Spleen (tissue), 7 donors: ENCODE measurements at regions not wholly inside any gene's neighbourhood (a gene's known extent, or its start where the extent isn't known, plus 50 kb on each side); places are given as distances from the start of the nearest gene placed in this dataset.

Experiments used
- POLR2AphosphoS5 ChIP-seq, 3 donors: sonication (generic); formaldehyde crosslinking; IDR thresholded peaks; one replicate each; pipeline ENCODE4 v1.5.1; 2017; ENCODE audit warnings: antibody characterized with exemption in 3 of 3
- TF ChIP-seq, protein P1 (sequence below), 11 experiments: fragments of 200-600 bp in 7 of 11; fragments of 450-650 bp in 4 of 11; sonication (generic) in 4 of 11; IDR thresholded peaks in 8 of 11; conservative IDR thresholded peaks in 3 of 11; 1 replicate in 7 of 11; 2 replicates in 4 of 11; pipeline versions ENCODE4 v1.4.0 to v1.8.0; 2016 to 2021; ENCODE audit warnings: antibody characterized with exemption in 11 of 11, inconsistent platforms in 4 of 11, mild to moderate bottlenecking in 1 of 11
- donor health status: DM: no; HTN: no; CAD: no; lungs with moderate emphysema.
- donor health status: DM: no; HTN: no; CAD: no.
- donor health status: DM: no; HTN: no; CAD: no.

DNA sequence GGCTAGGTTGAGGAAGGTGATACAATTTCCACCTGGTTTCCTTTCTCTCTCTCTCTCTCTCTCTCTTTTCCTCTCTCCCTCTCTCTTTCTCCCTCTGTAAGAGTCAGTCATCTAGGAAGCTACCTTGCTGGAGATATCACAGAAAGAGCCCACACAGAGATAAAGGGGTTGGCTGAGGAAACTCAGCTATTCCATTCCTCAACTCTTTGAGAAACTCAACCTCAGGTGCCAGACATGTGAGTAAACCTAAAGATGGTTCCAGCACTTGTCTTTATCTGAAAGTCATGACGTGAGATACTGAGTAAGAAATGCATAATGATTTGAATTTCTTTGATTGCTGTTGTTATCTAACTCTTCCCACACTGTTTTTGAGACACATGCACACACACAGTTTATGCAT, 564.0 kb downstream of the SPOCK3 start:
- TF ChIP-seq POLR2AphosphoS5 (IDR thresholded peaks at IDR 0.05): no peak
- TF ChIP-seq, protein P1, sequence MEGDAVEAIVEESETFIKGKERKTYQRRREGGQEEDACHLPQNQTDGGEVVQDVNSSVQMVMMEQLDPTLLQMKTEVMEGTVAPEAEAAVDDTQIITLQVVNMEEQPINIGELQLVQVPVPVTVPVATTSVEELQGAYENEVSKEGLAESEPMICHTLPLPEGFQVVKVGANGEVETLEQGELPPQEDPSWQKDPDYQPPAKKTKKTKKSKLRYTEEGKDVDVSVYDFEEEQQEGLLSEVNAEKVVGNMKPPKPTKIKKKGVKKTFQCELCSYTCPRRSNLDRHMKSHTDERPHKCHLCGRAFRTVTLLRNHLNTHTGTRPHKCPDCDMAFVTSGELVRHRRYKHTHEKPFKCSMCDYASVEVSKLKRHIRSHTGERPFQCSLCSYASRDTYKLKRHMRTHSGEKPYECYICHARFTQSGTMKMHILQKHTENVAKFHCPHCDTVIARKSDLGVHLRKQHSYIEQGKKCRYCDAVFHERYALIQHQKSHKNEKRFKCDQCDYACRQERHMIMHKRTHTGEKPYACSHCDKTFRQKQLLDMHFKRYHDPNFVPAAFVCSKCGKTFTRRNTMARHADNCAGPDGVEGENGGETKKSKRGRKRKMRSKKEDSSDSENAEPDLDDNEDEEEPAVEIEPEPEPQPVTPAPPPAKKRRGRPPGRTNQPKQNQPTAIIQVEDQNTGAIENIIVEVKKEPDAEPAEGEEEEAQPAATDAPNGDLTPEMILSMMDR (IDR thresholded peaks at IDR 0.05 in 8 of 11, conservative IDR thresholded peaks at IDR 0.05 in 3 of 11): no peak
